ENCODE measurements at regions not wholly inside any gene's neighbourhood (a gene's known extent, or its start where the extent isn't known, plus 50 kb on each side); places are given as distances from the start of the nearest gene placed in this dataset.
A peak's percentile ranks its signal among the peaks of the same experiment; 100 is the strongest.

DNA sequence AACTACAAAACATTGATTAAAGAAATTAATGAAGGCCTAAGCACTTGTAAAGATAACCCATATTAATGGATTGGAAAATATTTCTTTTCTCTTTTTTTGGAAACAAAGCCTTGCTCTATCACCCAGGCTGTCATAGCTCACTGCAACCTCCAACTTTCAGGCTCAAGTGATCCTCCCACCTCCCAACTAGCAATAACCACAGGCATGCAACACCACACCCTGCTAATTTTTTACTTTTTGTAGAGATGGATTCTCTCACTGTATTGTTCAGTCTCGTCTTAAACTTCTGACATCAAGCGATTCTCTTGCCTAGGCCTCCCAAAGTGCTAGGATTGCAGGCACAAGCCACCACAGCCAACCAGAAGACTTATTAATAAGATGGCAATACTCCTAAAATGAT, 73.4 kb upstream of the NDUFV2 start:
- no peaks in the 10 kb centered on the region for H3K36me3 Mint-ChIP-seq (ENCODE audit: insufficient read depth)
- H3K27me3 Mint-ChIP-seq, result no peaks in the 10 kb centered on the region
- H3K27ac Mint-ChIP-seq, result no peak overlapping the region
- no peak for DNase-seq (ENCODE audit: low spot score, unreplicated experiment)
- no peaks in the 10 kb centered on the region for H3K9me3 Mint-ChIP-seq (ENCODE audit: low read depth)
- TF ChIP-seq, protein P1, sequence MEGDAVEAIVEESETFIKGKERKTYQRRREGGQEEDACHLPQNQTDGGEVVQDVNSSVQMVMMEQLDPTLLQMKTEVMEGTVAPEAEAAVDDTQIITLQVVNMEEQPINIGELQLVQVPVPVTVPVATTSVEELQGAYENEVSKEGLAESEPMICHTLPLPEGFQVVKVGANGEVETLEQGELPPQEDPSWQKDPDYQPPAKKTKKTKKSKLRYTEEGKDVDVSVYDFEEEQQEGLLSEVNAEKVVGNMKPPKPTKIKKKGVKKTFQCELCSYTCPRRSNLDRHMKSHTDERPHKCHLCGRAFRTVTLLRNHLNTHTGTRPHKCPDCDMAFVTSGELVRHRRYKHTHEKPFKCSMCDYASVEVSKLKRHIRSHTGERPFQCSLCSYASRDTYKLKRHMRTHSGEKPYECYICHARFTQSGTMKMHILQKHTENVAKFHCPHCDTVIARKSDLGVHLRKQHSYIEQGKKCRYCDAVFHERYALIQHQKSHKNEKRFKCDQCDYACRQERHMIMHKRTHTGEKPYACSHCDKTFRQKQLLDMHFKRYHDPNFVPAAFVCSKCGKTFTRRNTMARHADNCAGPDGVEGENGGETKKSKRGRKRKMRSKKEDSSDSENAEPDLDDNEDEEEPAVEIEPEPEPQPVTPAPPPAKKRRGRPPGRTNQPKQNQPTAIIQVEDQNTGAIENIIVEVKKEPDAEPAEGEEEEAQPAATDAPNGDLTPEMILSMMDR (IDR thresholded peaks at IDR 0.05; ENCODE audit: unreplicated experiment), result no peak
- H3K4me1 Mint-ChIP-seq (ENCODE audit: low read depth), result no peaks in the 10 kb centered on the region
- H3K4me3 Mint-ChIP-seq (ENCODE audit: low read depth), result no peak overlapping the region

DNA sequence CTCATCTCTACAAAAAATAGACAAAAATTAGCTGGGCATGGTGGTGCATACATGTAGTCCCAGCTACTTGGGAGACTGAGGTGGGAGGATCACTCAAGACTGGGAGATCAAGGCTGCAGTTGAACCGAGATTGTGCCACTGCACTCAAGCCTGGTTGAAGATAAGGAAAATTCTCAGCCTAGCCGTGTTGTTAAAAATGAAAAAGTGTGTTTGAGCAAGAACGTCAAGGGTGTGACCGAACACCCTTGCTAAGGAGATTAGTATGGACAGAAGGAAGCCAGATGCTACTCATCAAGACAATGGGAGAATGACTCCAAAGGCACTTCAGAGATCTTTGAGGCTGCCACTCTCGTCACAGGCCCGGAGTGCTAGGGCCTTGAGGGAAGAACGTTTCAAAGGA, 70.0 kb upstream of the NDUFV2 start:
- Mint-ChIP-seq H3K27ac (no peak overlapping the region), H3K27me3 (no peaks in the 10 kb centered on the region), H3K4me3 (ENCODE audit: low read depth) (no peak overlapping the region), H3K9me3 (ENCODE audit: low read depth) (no peaks in the 10 kb centered on the region), H3K36me3 (ENCODE audit: insufficient read depth) (no peaks in the 10 kb centered on the region), H3K4me1 (ENCODE audit: low read depth) (no peaks in the 10 kb centered on the region)
- DNase-seq (ENCODE audit: low spot score, unreplicated experiment), result no peak
- TF ChIP-seq, protein P1 (IDR thresholded peaks at IDR 0.05; ENCODE audit: unreplicated experiment), result no peak

DNA sequence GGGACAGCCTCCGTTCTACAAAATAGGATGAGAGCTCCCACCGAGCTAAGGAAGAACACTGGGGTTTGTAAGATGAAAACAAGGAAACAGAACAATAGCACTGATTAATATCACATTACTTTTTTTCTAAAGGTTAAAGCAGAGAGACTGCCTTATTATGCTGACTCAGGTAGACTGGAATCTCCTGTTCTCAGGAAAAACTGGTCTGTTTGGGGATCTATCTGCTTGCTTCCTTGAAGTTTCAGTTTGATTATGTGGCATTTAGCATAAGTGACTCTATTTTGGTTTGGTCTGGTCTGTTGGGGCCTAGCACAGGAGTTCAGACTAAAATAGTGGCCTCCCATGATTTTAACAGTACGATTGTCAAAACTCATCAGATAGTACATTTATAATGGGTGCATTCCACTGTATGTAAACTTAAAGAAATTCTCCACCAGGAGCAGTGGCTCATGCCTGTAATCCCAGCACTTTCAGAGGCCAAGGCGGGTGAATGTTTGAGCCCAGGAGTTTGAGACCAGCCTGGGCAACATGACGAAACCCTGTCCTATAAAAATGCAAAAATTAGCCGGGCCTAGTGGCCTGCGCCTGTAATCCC, 64.1 kb upstream of the NDUFV2 start:
- Mint-ChIP-seq H3K4me1 (ENCODE audit: low read depth) (peaks cover 17% of the 10 kb centered on the region), H3K27me3 (no peaks in the 10 kb centered on the region), H3K9me3 (ENCODE audit: low read depth) (no peaks in the 10 kb centered on the region), H3K4me3 (ENCODE audit: low read depth) (no peak overlapping the region), H3K27ac (peak overlapping the region; percentile 28), H3K36me3 (ENCODE audit: insufficient read depth) (no peaks in the 10 kb centered on the region)
- no peak for DNase-seq (ENCODE audit: low spot score, unreplicated experiment)
- TF ChIP-seq, protein P1 (IDR thresholded peaks at IDR 0.05; ENCODE audit: unreplicated experiment), result no peak

DNA sequence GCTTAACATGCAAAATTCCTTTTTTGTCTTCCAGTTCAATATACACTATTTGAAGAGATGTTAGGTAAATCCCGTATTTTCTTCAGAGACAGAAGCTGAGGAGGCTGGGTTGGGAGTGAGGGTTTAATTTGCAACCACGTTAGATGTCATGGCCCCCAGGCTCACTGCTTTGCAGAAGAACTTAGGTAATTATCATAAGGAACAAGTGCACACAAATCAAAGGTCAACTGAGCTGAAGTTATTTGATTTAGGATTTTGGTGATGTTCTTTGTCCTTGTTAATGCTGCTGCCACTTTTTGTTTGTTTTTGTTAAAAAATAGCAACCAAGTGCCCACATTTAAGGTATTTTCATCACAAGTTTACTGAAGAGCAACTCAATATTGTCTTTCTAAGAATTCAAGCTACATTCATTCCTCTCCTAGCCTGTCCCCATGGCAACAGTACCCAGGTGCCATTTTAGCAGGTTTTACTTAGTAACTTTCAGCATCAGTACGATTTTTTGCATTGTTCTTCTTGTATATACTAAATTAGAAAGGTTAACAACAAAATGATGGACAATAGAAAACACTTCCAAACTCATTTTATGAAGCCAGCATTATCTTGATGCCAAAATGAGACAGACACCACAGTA, 62.9 kb upstream of the NDUFV2 start:
- Mint-ChIP-seq H3K4me3 (ENCODE audit: low read depth) (no peak overlapping the region), H3K4me1 (ENCODE audit: low read depth) (peaks cover 17% of the 10 kb centered on the region), H3K9me3 (ENCODE audit: low read depth) (no peaks in the 10 kb centered on the region), H3K36me3 (ENCODE audit: insufficient read depth) (no peaks in the 10 kb centered on the region), H3K27me3 (no peaks in the 10 kb centered on the region), H3K27ac (no peak overlapping the region)
- no peak for DNase-seq (ENCODE audit: low spot score, unreplicated experiment)
- TF ChIP-seq, protein P1 (IDR thresholded peaks at IDR 0.05; ENCODE audit: unreplicated experiment), result no peak

DNA sequence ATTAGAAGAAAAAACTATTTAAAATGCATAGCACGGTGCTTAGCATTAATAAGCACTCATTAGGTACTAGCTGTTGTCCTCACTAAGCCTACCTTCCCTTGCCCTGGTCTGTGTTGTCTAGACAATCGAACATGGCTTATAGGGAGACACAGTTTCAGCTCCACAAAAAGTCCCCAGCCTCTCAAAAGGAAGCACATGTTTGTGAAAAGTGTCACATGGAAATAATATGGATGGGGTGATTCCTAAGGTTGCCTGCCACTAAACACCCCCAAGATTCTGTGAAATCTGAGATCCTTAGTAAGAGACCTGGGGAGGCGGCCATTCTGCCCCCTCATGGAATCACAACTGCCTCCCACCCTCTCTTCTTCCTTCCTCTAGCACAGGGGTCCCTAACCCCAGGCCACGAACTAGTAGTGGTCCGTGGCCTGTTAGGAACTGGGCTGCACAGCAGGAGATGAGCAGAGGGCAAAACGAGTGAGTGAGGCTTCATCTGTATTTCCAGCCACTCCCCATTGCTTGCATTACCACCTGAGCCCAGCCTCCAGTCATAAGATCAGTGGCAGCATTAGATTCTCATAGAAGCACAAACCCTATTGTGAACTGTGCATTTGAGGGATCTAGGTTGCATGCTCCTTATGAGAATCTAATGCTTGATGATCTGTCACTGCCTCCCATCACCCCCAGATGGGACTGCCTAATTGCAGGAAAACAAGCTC, 59.6 kb upstream of the NDUFV2 start:
- DNase-seq (ENCODE audit: low spot score, unreplicated experiment), result no peak
- Mint-ChIP-seq H3K27ac (no peak overlapping the region), H3K4me1 (ENCODE audit: low read depth) (peaks cover 15% of the 10 kb centered on the region), H3K4me3 (ENCODE audit: low read depth) (no peak overlapping the region), H3K9me3 (ENCODE audit: low read depth) (no peaks in the 10 kb centered on the region), H3K36me3 (ENCODE audit: insufficient read depth) (no peaks in the 10 kb centered on the region), H3K27me3 (no peaks in the 10 kb centered on the region)
- TF ChIP-seq, protein P1 (IDR thresholded peaks at IDR 0.05; ENCODE audit: unreplicated experiment), result no peak
